SK-N-SH (cell line): ENCODE measurements at regions not wholly inside any gene's neighbourhood (a gene's known extent, or its start where the extent isn't known, plus 50 kb on each side); places are given as distances from the start of the nearest gene placed in this dataset.

Experiments used
- CTCF ChIA-PET: fragments of 300-600, 350-600 bp; formaldehyde crosslinking; extraction: SDS; loops from one replicate; lab custom pipeline; 2021; lab: Yijun Ruan, JAX
- POLR2A ChIA-PET: fragments of 350-600 bp; sonication (Branson Sonifier 250); formaldehyde crosslinking; extraction: SDS; loops from one replicate; lab custom pipeline; 2020; ENCODE audit warnings: antibody characterized with exemption, inconsistent platforms; lab: Yijun Ruan, JAX
- DNase-seq: peaks from one replicate; pipeline ENCODE4 v3.0.0; 2012
- H2AFZ ChIP-seq: fragments of 200-600 bp; sonication (generic); 2 replicates; pipeline ENCODE4 v1.8.1; 2016; ENCODE audit warnings: antibody characterized with exemption, mild to moderate bottlenecking, low read depth
- H3F3A ChIP-seq: fragments of 200-600 bp; sonication (generic); replicated peaks from 2 replicates; pipeline ENCODE3; 2016; ENCODE audit warnings: antibody characterized with exemption, mild to moderate bottlenecking; ENCODE audit not compliant: insufficient read depth
- H3K27ac ChIP-seq, 2 experiments: fragments of 200-500 bp in 1 of 2; fragments of 200-600 bp in 1 of 2; sonication (Bioruptor generic) in 1 of 2; sonication (generic), shearing (Covaris generic) in 1 of 2; 2 replicates each; pipeline versions ENCODE4 v1.5.1 to v1.6.1; 2014 to 2016; ENCODE audit warnings: low read depth in 2 of 2, inconsistent platforms in 1 of 2, low read length in 1 of 2, mild to moderate bottlenecking in 1 of 2, mixed read lengths in 1 of 2
- H3K27me3 ChIP-seq: fragments of 200-600 bp; sonication (generic), shearing (Covaris generic); 2 replicates; pipeline ENCODE4 v1.6.1; 2016; ENCODE audit warnings: mixed run types; ENCODE audit not compliant: insufficient read depth
- H3K36me3 ChIP-seq, 2 experiments: fragments of 200-500 bp in 1 of 2; fragments of 200-600 bp in 1 of 2; sonication (Bioruptor generic) in 1 of 2; sonication (generic) in 1 of 2; replicated peaks in 1 of 2; 2 replicates each; pipeline versions ENCODE3 to v1.5.1; 2014 to 2016; ENCODE audit warnings: low read length in 1 of 2, mild to moderate bottlenecking in 1 of 2; ENCODE audit not compliant: insufficient read depth in 2 of 2, control insufficient read depth in 1 of 2
- H3K4me1 ChIP-seq, 2 experiments: fragments of 200-500 bp in 1 of 2; fragments of 200-600 bp in 1 of 2; sonication (Bioruptor generic) in 1 of 2; sonication (generic), shearing (Covaris generic) in 1 of 2; 2 replicates each; pipeline versions ENCODE4 v1.5.1 to v1.6.1; 2014 to 2016; ENCODE audit warnings: low read depth in 1 of 2, low read length in 1 of 2, mixed run types in 1 of 2; ENCODE audit not compliant: insufficient read depth in 2 of 2, control insufficient read depth in 1 of 2
- H3K4me2 ChIP-seq: fragments of 200-600 bp; sonication (generic), shearing (Covaris generic); 2 replicates; pipeline ENCODE4 v1.6.1; 2017; ENCODE audit warnings: mixed run types
- H3K4me3 ChIP-seq, 2 experiments: fragments of 200-500 bp in 1 of 2; fragments of 200-600 bp in 1 of 2; sonication (Bioruptor generic) in 1 of 2; sonication (generic), shearing (Covaris generic) in 1 of 2; 2 replicates each; pipeline versions ENCODE4 v1.5.1 to v1.8.1; 2014 to 2016; ENCODE audit warnings: low read depth in 2 of 2, inconsistent platforms in 1 of 2, low read length in 1 of 2, mild to moderate bottlenecking in 1 of 2, mixed read lengths in 1 of 2, moderate library complexity in 1 of 2
- H3K79me2 ChIP-seq: fragments of 200-600 bp; sonication (generic); 2 replicates; pipeline ENCODE4 v1.8.1; 2017; ENCODE audit warnings: mild to moderate bottlenecking; ENCODE audit not compliant: insufficient read depth
- H3K9ac ChIP-seq: fragments of 200-600 bp; sonication (generic); 2 replicates; pipeline ENCODE4 v1.6.1; 2017; ENCODE audit warnings: mixed run types
- H3K9me2 ChIP-seq: fragments of 200-600 bp; sonication (generic); 2 replicates; pipeline ENCODE4 v1.6.1; 2017; ENCODE audit warnings: mixed run types
- H3K9me3 ChIP-seq: fragments of 200-600 bp; sonication (generic); 2 replicates; pipeline ENCODE4 v1.6.1; 2017; ENCODE audit warnings: mixed run types, mild to moderate bottlenecking, moderate library complexity
- H4K20me1 ChIP-seq: fragments of 200-600 bp; sonication (generic); 2 replicates; pipeline ENCODE4 v1.6.1; 2017; ENCODE audit warnings: mild to moderate bottlenecking, mixed run types; ENCODE audit not compliant: insufficient read depth
- CHD2 ChIP-seq: fragments of 150-350 bp; IDR thresholded peaks from 2 replicates; pipeline ENCODE4 v1.6.1; 2018; ENCODE audit warnings: low read length; ENCODE audit not compliant: partially characterized antibody
- ELF1 ChIP-seq: IDR thresholded peaks from 2 replicates; pipeline ENCODE4 v1.4.0; 2012
- EP300 ChIP-seq, 2 experiments: IDR thresholded peaks; 2 replicates each; pipeline versions ENCODE4 v1.4.0 to v1.6.1; 2012; ENCODE audit warnings: borderline replicate concordance in 1 of 2, low read depth in 1 of 2, low read length in 1 of 2
- FOSL2 ChIP-seq: IDR thresholded peaks from 2 replicates; pipeline ENCODE4 v1.4.0; 2012; ENCODE audit warnings: low read depth, mild to moderate bottlenecking, moderate library complexity, borderline replicate concordance
- GATA2 ChIP-seq: sonication (generic); formaldehyde crosslinking; IDR thresholded peaks from 2 replicates; pipeline ENCODE4 v1.5.0; 2020; ENCODE audit warnings: mild to moderate bottlenecking, missing genetic modification reagents
- JUND ChIP-seq: IDR thresholded peaks from 2 replicates; pipeline ENCODE4 v1.4.0; 2012
- MEF2A ChIP-seq: IDR thresholded peaks from 2 replicates; pipeline ENCODE4 v1.4.0; 2012; ENCODE audit warnings: low read depth, borderline replicate concordance
- MXI1 ChIP-seq: IDR thresholded peaks from 2 replicates; pipeline ENCODE4 v1.6.1; 2012; ENCODE audit warnings: mild to moderate bottlenecking, low read depth, low read length, improper control_type of control experiment
- NFIC ChIP-seq: IDR thresholded peaks from 2 replicates; pipeline ENCODE4 v1.4.0; 2012; ENCODE audit warnings: borderline replicate concordance
- NRF1 ChIP-seq: IDR thresholded peaks from 2 replicates; pipeline ENCODE4 v1.6.1; 2012; ENCODE audit warnings: low read depth, mild to moderate bottlenecking, low read length
- POLR2AphosphoS5 ChIP-seq: IDR thresholded peaks from 2 replicates; pipeline ENCODE4 v1.6.1; 2012; ENCODE audit warnings: low read depth, low read length
- RCOR1 ChIP-seq: fragments of 150-350 bp; IDR thresholded peaks from 2 replicates; pipeline ENCODE4 v1.6.1; 2017; ENCODE audit warnings: antibody characterized with exemption, low read length
- SIN3A ChIP-seq: IDR thresholded peaks from 2 replicates; pipeline ENCODE4 v1.6.1; 2012; ENCODE audit warnings: low read depth, mild to moderate bottlenecking, low read length, moderate library complexity, borderline replicate concordance
- TAF1 ChIP-seq: IDR thresholded peaks from 2 replicates; pipeline ENCODE4 v1.6.1; 2012; ENCODE audit warnings: low read depth, mild to moderate bottlenecking, low read length, moderate library complexity, borderline replicate concordance
- TCF12 ChIP-seq: IDR thresholded peaks from 2 replicates; pipeline ENCODE4 v1.4.0; 2012
- TEAD4 ChIP-seq: IDR thresholded peaks from 2 replicates; pipeline ENCODE4 v1.4.0; 2012; ENCODE audit warnings: mild to moderate bottlenecking, borderline replicate concordance; ENCODE audit not compliant: insufficient read depth
- YY1 ChIP-seq: IDR thresholded peaks from 2 replicates; pipeline ENCODE4 v1.4.0; 2012; ENCODE audit warnings: low read depth, mild to moderate bottlenecking
- WGBS: methylation state at CpG from one replicate; pipeline ENCODE4 v1.1.6; 2017; ENCODE audit warnings: low lambda C conversion rate; 5-methylcytosine and 5-hydroxymethylcytosine counted together
- TF ChIP-seq, protein P1 (sequence below): IDR thresholded peaks from 2 replicates; pipeline ENCODE4 v1.4.0; 2012; ENCODE audit warnings: low read depth, borderline replicate concordance
- TF ChIP-seq, protein P2 (sequence below): fragments of 150-350 bp; IDR thresholded peaks from 2 replicates; pipeline ENCODE4 v1.6.1; 2016; ENCODE audit warnings: mild to moderate bottlenecking, low read depth, low read length
- TF ChIP-seq, protein P3 (sequence below): IDR thresholded peaks from 2 replicates; pipeline ENCODE4; 2012

DNA sequence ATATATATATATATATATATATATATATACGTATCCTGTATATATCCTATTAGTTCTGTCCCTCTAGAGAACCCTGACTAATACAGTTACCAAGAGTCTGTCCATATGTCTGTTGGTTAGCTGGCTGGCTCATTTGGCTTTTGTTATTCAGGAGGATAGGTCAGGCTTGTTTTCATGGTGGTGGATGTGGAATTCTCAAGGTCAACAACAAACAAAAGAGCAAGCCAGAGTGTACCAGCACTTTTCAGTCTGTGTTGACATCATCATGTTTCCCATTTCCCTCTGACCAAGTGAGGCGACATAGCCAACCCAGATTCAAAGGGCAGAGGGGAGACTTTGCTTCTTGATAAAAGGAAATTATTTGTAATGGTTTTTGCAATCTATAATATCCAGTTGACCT is 88.5 kb upstream of the PTCHD4 start:
- Histone ChIP-seq H3K4me2 (no peak overlapping the region), H3K27ac (no peak overlapping the region), H3K36me3 (no peaks in the 10 kb centered on the region), H3K79me2 (no peaks in the 10 kb centered on the region), H3K9ac (no peak overlapping the region), H2AFZ (no peak overlapping the region), H4K20me1 (no peaks in the 10 kb centered on the region), H3K4me3 (no peak overlapping the region), H3F3A (no peaks in the 10 kb centered on the region), H3K4me1 (no peaks in the 10 kb centered on the region), H3K27me3 (peaks cover 10% of the 10 kb centered on the region; the same call in 1 of the 2 replicates), H3K9me3 (no peaks in the 10 kb centered on the region), H3K9me2 (no peaks in the 10 kb centered on the region)
- no peak for DNase-seq
- TF ChIP-seq POLR2AphosphoS5 (no peak), JUND (no peak), ELF1 (no peak), MEF2A (no peak), CHD2 (no peak), FOSL2 (no peak), NFIC (no peak), MXI1 (no peak), YY1 (no peak), TCF12 (no peak), NRF1 (no peak), TAF1 (no peak), TEAD4 (no peak), EP300 (IDR thresholded peaks at IDR 0.05; ENCODE audit: borderline replicate concordance in 1 of 2, low read depth in 1 of 2, low read length in 1 of 2) (no peak)
- TF ChIP-seq, protein P1, sequence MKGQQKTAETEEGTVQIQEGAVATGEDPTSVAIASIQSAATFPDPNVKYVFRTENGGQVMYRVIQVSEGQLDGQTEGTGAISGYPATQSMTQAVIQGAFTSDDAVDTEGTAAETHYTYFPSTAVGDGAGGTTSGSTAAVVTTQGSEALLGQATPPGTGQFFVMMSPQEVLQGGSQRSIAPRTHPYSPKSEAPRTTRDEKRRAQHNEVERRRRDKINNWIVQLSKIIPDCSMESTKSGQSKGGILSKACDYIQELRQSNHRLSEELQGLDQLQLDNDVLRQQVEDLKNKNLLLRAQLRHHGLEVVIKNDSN: no peak
- TF ChIP-seq, protein P2, sequence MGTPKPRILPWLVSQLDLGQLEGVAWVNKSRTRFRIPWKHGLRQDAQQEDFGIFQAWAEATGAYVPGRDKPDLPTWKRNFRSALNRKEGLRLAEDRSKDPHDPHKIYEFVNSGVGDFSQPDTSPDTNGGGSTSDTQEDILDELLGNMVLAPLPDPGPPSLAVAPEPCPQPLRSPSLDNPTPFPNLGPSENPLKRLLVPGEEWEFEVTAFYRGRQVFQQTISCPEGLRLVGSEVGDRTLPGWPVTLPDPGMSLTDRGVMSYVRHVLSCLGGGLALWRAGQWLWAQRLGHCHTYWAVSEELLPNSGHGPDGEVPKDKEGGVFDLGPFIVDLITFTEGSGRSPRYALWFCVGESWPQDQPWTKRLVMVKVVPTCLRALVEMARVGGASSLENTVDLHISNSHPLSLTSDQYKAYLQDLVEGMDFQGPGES: no peak
- TF ChIP-seq, protein P3, sequence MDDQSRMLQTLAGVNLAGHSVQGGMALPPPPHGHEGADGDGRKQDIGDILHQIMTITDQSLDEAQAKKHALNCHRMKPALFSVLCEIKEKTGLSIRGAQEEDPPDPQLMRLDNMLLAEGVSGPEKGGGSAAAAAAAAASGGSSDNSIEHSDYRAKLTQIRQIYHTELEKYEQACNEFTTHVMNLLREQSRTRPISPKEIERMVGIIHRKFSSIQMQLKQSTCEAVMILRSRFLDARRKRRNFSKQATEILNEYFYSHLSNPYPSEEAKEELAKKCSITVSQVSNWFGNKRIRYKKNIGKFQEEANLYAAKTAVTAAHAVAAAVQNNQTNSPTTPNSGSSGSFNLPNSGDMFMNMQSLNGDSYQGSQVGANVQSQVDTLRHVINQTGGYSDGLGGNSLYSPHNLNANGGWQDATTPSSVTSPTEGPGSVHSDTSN: no peak
- CTCF ChIA-PET: no interaction called here
- POLR2A ChIA-PET: no interaction called here
- 16% methylated on average over 2 of the region's 2 CpGs for WGBS

DNA sequence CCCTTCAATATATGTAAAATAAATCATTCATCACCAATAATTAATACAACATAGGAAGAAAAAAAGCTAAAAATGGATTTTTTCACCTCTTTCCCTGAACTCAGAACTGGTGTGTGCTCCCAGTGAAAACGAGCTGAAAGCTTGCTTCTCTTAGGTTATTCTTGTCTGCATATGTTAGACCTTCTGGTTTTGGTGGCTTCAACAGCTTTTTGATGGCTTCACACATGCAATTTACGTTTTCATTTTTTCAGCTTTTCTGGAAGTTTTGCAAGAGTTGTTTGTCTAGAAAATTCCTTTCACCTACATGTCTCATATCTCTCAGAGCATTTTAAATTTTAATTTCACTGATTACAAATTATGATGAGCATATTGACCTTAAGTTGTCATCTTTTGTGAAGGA is 86.9 kb upstream of the PTCHD4 start:
- peaks cover 10% of the 10 kb centered on the region; the same call in 1 of the 2 replicates for H3K27me3 ChIP-seq
- H3K4me2 ChIP-seq: no peak overlapping the region
- H3K27ac ChIP-seq: no peak overlapping the region
- no peaks in the 10 kb centered on the region for H3K79me2 ChIP-seq
- no peak overlapping the region for H2AFZ ChIP-seq
- CTCF ChIA-PET: no interaction called here
- H3F3A ChIP-seq: no peaks in the 10 kb centered on the region
- H4K20me1 ChIP-seq: no peaks in the 10 kb centered on the region
- H3K4me1 ChIP-seq: no peaks in the 10 kb centered on the region
- H3K9me3 ChIP-seq: no peaks in the 10 kb centered on the region
- WGBS: 6% methylated on average over 2 of the region's 2 CpGs
- no peak for TF ChIP-seq RCOR1
- TF ChIP-seq, protein P3: no peak
- TF ChIP-seq SIN3A: no peak
- TF ChIP-seq NRF1: no peak
- TF ChIP-seq YY1: no peak
- no peak for TF ChIP-seq GATA2 (CRISPR knock-in tag)
- TF ChIP-seq FOSL2: no peak
- TF ChIP-seq ELF1: no peak
- H3K9ac ChIP-seq: no peak overlapping the region
- H3K36me3 ChIP-seq: no peaks in the 10 kb centered on the region
- no peak for DNase-seq
- H3K9me2 ChIP-seq: no peaks in the 10 kb centered on the region
- no peak overlapping the region for H3K4me3 ChIP-seq
- POLR2A ChIA-PET: no interaction called here
